GM21528 (cell line): ENCODE measurements at regions not wholly inside any gene's neighbourhood (a gene's known extent, or its start where the extent isn't known, plus 50 kb on each side); places are given as distances from the start of the nearest gene placed in this dataset.
"Not testable (repeated sequence)": the region's sequence is repeated elsewhere in the genome, so short reads cannot be mapped to it uniquely, and the experiment has no call there.

Experiments used
- ATAC-seq: cut with Tn5 transposase; IDR thresholded peaks from one replicate; pipeline ENCODE4 v1.9.1; 2021; ENCODE audit warnings: mild to moderate bottlenecking, moderate library complexity; ENCODE audit not compliant: unreplicated experiment, low FRiP score

DNA sequence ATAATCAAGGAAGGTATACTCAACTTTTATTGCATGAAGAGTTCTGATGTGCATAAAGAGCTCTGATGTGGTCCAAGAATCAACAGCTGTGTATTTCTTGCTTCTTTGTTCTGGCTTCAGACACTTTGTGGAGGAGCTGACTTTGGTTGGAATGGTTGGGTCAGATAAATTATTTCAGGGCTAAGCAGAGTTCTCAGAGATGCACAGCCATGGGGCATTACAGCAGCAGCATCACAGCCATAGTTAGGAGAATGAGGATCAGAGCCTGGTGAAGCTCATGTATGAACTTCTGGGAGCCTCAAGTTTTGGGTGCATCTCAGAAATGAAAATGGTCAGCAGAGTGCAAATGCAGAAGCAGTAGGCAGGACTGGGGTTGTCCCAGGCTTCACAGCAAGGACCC is 267.4 kb upstream of the RUNX1 start:
- no peak for ATAC-seq

DNA sequence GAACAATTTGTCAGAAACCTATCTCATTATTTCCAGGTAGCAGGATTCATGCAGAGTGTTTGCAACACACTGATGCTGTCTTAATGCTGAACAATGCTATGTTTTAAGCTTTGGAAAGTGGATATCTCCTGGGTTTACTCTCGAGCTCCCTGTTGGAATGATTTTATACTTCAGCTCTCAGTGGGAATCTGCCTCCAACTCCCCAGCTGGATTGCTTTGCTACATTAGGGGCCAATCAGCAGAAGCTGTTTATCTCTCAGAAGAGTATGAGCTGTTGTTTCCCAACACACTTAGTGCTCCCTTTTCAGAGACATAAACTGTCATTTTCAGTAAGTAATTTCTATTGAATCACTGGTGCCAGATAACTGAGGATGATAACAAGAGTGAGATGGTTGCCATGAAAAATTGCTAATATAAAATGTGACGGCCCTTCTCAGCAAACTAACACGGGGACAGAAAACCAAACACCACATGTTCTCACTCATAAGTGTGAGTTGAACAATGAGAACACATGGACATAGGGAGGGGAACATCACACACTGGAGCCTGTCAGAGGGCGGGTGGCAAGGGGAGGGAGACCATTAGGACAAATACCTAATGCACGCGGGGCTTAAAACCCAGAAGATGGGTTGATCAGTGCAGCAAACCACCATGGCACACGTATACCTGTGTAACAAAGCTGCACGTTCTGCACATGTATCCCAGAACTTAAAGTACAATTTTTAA is 265.9 kb upstream of the RUNX1 start:
- ATAC-seq, result no peak

DNA sequence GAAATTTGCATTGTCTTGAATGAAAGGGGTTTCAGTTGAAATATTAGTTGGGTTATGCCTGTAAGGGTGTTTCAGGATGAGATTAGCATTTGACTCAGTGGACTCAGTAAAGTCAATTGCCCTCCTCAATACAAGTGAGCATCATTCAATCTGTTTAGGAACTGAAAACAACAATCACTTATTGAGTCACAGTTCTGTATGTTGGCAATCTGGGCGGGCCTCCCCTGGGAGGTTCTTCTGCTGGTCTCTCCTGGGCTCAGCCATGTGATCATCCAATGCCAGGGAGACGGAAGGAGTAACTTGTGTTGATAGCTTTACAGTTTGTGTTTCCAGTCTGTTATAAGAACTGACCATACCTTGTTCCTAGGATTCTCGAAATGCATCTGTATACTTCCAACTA is 262.9 kb upstream of the RUNX1 start:
- ATAC-seq, result no peak

DNA sequence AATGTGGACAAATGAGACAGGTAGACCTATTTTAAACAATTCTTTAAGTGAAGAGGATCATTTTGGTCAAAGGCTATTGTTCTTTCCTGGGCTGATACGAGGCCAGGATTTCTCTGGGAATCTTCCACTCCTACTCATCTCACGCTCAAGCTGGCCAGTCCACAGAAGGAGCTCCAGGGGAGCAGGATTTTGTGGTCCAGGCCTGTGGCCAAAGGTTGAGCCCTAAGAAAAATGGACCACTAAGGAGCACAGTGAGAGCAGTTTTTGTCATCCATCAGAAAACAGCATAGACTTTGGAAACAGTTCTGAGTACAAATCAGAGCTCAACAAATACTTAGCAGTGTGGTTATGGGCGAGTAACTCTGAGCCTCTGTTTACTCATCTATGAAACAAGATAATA is 260.2 kb upstream of the RUNX1 start:
- no peak for ATAC-seq

DNA sequence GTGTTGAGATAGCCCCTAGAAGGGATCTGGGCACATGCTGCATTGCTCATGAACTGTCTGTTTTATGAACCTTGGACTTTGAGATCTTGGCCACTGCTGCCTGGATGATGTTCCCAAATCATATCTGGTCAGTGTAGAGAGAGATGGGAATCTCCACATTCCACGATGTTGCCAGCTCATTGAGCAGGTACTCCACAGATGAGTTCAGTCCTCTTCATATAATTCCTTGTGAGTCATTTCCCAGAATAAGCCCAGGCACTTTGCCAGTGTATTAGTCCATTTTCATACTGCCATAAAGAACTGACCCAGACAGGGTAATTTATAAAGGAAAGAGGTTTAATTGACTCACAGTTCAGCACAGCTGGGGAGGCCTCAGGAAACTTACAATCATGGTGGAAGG is 254.0 kb upstream of the RUNX1 start:
- no peak for ATAC-seq

DNA sequence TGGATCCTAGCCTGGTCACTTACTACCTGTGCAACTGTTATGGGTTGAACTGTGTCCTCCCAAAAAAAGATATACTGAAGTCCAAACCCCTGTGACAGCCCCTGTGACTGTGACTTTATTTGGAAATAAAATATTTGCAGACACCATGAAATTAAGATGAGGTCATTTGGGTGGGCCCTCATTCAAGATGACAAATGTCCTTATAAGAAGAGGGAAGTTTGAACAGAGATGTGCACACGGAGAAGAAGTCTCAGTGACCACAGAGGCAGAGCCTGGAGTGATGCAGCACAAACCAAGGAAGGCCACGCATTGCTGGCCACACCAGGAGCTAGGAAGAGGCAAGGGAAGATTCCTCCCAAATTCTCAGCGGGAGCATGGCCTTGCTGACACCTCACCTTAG is 249.7 kb upstream of the RUNX1 start:
- ATAC-seq, result no peak

DNA sequence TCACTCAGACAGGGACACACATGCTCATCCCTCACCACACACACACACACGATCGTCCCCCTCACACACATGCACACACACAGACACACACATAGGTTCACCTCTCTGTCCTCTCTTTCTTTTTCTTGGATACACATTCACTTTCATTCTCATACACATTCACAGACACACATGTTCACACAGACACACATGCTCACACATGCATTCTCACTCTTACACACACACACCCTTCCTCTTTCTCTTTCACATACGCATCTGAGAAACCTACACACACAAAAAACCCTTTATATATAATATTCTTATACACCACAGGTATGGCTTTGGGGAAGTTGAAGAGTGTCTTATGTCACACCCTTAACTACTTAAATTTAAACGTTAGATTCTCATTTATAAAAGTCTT is 248.6 kb upstream of the RUNX1 start:
- no peak for ATAC-seq

DNA sequence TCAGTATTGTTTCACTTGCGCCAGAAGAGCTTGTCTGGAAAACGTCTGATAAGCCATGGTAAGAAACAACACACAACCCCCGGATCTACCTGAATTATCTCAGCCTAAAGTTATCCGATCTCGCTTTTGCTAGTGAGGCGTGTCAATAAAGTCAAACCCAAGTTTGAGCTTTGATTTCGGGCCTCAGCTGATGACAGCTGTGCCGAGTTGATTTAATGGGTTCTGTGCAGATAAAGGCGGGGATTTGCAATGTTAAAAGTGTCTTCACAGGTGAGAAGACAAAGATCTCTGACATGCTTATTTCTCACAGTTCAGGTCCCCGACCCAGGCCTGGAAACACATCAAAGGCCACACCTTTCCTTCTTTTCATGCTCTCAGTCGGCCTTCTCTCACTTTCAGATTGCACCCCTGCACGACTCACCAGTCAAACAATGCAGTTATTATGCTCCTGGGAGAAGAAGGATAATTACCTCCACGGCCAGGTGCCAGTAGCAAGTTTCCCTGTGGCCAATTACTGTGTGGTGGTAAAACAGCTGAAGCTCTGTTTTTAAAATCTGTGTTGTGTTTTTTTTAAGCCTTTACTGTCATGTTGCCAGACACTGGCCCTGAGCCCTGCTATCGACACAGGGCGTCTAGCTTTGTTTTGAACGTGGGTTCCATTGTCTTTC is 245.3 kb upstream of the RUNX1 start:
- ATAC-seq, result no peak

- no peak for ATAC-seq
These were observed 243.0 kb upstream of the RUNX1 start for GRCh38 chr21:35291973-35292627.

DNA sequence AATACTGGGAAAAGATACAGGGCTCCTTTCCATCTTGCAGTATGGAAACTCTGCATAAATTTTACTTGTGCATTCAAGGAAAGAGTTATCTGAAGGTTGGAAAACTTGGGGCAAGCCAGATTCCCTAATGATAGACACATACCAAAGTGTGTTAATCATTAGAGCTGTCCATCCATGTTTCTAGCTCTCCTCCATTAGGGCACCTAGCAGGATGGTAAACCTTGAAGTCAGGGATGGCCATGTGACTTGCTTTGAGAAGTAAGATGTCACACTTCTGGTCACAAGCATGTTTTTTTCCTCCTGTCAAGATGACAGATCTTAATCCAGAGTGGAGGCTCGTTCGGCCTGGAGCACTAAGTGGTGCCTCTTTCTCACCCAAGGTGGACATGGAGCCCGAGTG is 241.9 kb upstream of the RUNX1 start:
- ATAC-seq, result no peak

- no peak for ATAC-seq
These were observed 239.1 kb upstream of the RUNX1 start for GRCh38 chr21:35288238-35288637.

DNA sequence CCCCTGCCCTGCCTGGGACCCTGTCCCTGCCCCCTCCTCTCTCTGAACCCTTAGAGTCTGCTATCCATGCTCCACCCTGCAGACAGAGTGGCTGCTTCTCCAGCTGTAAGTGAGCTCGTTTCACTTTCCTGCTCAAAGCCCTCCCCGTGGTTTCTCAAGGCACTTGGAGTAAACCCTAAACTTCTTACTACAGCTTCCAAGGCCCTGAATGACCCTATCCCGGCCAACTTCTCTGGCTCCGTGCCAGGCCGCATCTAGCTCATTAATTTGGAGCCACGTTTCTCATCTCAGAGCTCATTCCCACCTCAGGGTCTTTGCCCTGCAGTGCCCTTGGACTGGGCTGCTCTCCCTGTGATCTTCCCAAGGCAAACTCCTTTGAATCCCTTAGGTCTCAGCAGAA is 235.1 kb upstream of the RUNX1 start:
- no peak for ATAC-seq

DNA sequence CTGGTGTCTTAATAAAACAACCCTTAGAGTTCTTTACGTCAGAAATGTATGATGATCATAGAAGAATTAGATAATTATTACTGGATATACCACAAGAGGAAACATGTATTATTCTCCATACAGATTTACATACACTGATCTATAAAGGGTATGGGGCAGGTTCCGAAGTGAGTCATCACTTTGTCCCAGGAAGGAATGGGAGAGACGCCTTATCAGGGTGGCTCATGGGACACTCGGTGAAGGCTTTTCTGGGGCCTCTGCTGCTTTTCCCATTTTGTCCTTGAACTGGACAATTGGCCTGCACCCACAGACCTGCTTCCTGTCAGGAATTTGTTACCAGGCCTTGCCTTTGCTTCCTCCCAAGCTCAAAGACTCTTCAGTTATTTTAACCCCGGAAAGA is 233.8 kb upstream of the RUNX1 start:
- no peak for ATAC-seq

GRCh38 chr21:35281956-35282355 is 232.9 kb upstream of the RUNX1 start:
- ATAC-seq, result no peak

DNA sequence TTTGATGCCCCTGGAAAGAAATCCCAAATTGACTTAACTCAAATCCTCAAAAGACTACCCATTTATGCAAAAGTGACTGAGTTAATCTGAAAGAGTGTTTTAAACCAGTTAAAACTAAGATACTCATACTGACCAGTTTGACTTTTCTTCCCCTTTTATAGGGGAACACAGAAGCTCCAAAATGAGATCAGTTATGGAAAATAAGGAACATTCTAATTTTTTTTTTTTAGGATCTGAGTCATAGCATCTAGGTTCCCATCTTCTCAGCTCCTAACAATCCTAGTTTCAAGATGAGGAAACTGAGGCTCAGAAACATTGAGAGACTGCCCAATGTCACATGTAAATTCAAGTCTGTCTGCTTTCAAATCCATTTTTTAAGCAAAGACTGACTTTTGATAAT is 231.1 kb upstream of the RUNX1 start:
- no peak for ATAC-seq

DNA sequence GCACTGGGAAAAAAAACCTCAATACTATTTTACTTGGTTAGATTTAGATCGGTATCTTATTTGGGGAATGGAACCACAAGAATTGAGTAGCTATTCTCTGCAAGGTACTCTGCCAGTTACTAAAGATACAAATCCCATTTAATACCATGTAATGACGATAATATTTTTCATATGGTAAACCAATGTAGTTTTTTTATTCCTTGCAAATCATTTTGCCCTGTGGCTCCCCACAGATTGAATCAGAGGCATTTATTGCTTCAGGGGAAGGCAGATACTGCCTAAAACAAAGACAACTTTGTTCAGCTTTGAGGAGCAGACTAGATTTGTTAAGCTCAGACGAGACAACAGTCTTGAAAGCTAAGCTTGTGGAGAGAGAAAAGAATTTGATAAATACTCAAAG is 226.7 kb upstream of the RUNX1 start:
- ATAC-seq, result no peak

DNA sequence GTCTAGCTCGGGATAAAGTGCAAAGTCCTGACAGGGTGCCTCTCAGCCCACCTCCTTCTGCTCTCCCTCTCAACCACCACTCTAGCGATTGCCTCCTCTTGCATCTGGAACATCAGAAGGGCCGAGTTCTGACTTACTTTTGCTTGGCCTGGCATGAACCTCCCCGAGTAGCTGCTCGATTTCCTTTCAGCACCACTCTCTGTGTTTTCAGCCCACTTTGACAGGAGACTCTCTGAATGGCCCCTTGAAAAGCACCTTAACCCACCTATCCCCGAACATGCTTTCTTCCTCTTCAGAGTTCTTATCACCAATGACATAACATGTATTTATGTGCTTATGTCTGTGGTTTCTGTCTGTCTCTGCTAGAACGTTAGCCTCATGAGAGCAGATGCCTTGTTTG is 225.8 kb upstream of the RUNX1 start:
- no peak for ATAC-seq

DNA sequence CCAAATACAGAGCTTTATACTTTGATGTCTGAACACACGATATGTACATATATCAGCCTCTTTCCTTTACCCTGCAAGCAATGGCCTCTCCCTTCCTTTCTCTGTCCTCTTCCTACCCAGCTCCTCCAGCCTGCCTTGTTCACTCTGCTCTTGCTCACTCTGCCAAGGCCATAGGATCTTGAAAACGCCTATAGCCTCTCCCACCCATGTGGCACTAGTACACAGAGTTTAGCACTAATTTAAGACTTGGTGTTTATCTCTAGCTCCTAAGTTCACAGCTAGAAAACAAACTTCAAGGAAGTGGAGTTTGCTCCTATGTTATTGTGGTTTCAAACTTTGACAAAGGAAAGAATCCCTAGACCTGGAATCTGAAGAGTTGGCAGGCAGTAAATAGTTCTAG is 225.0 kb upstream of the RUNX1 start:
- no peak for ATAC-seq

DNA sequence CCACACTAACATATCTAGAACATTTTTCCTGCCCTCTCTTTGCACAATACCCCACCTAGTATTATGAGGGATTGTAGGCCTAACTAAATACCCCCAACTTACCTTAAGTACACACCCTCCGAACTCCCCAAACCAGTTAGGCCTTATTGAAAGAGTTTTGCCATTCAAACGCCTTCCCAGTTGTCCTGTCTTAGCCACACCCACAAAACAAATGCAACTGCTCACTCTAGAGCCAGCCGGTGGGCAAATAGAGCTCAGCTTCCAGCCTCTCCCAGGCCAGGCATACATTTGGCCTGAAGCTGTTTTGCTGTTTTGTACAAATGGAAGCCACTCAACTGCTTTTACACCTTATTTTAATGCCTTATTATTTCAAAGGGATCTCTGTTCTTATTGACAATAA is 224.2 kb upstream of the RUNX1 start:
- no peak for ATAC-seq

DNA sequence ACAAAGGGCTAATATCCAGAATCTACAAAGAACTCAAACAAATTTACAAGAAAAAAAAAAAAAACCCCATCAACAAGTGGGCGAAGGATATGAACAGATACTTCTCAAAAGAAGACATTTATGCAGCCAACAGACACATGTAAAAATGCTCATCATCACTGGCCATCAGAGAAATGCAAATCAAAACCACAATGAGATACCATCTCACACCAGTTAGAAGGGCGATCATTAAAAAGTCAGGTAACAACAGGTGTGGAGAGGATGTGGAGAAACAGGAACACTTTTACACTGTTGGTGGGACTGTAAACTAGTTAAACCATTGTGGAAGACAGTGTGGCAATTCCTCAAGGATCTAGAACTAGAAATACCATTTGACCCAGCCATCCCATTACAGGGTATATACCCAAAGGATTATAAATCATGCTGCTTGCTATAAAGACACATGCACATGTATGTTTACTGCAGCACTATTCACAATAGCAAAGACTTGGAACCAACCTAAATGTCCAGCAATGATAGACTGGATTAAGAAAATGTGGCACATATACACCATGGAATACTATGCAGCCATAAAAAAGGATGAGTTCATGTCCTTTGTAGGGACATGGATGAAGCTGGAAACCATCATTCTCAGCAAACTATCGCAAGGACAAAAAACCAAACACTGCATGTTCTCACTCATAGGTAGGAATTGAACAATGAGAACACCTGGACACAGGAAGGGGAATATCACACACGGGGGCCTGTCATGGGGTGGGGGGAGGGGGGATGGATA is 222.4 kb upstream of the RUNX1 start:
- not testable (repeated sequence) for ATAC-seq

- ATAC-seq, result no peak
These were observed 219.7 kb upstream of the RUNX1 start for GRCh38 chr21:35268817-35269216.
